GM19463 (cell line): ENCODE measurements at regions not wholly inside any gene's neighbourhood (a gene's known extent, or its start where the extent isn't known, plus 50 kb on each side); places are given as distances from the start of the nearest gene placed in this dataset.

Experiments used
- ATAC-seq: cut with Tn5 transposase; IDR thresholded peaks from one replicate; pipeline ENCODE4 v1.9.1; 2021; ENCODE audit warnings: mild to moderate bottlenecking, moderate library complexity; ENCODE audit not compliant: unreplicated experiment

- ATAC-seq: no peak
Observed at GRCh38 chr12:85733221-85733840, 102.9 kb downstream of the RASSF9 start.

GRCh38 chr12:85733984-85734383 lies 102.2 kb downstream of the RASSF9 start:
- no peak for ATAC-seq

- no peak for ATAC-seq
Observed at GRCh38 chr12:85740186-85740585, 96.0 kb downstream of the RASSF9 start.

- ATAC-seq: no peak
Observed at GRCh38 chr12:85741046-85741445, 95.2 kb downstream of the RASSF9 start.

- ATAC-seq: no peak
Observed at GRCh38 chr12:85747941-85748495, 88.2 kb downstream of the RASSF9 start.
